Keratinocyte (primary cell): ENCODE measurements at regions not wholly inside any gene's neighbourhood (a gene's known extent, or its start where the extent isn't known, plus 50 kb on each side); places are given as distances from the start of the nearest gene placed in this dataset.

Experiments used
- DNase-seq: peaks from one replicate; pipeline ENCODE4 v3.0.0-alpha.2; 2011; ENCODE audit warnings: low read depth, missing footprints, low spot score
- FAIRE-seq: peaks from 2 replicates; lab custom pipeline; 2011; peaks lifted over from hg19 to GRCh38; lab: Jason Lieb, UNC
- H2AFZ ChIP-seq: 2 replicates; pipeline ENCODE4 v1.6.0; 2012; ENCODE audit warnings: low read length, control low read depth, inconsistent platforms; ENCODE audit not compliant: control insufficient read depth
- H3K27ac ChIP-seq: 2 replicates; pipeline ENCODE4 v1.5.1; 2011; ENCODE audit warnings: low read length; ENCODE audit not compliant: control insufficient read depth, insufficient read depth
- H3K27me3 ChIP-seq: 3 replicates; pipeline ENCODE4 v1.6.0; 2011; ENCODE audit warnings: low read length; ENCODE audit not compliant: control insufficient read depth, insufficient read depth; ENCODE audit errors: extremely low read depth
- H3K36me3 ChIP-seq, 2 experiments: 2 replicates in 1 of 2; 3 replicates in 1 of 2; pipeline ENCODE4 v1.5.1; 2011; ENCODE audit warnings: low read length in 2 of 2, mild to moderate bottlenecking in 1 of 2; ENCODE audit not compliant: control insufficient read depth in 2 of 2, insufficient read depth in 2 of 2; ENCODE audit errors: extremely low read depth in 1 of 2
- H3K4me1 ChIP-seq: 3 replicates; pipeline ENCODE4 v1.5.1; 2011; ENCODE audit warnings: low read length; ENCODE audit not compliant: control insufficient read depth, insufficient read depth; ENCODE audit errors: extremely low read depth
- H3K4me2 ChIP-seq: 3 replicates; pipeline ENCODE4 v1.6.0; 2011; ENCODE audit warnings: low read depth, low read length; ENCODE audit not compliant: control insufficient read depth, insufficient read depth; ENCODE audit errors: extremely low read depth
- H3K4me3 ChIP-seq, 3 experiments: fragments of 200-600 bp in 1 of 3; sonication (generic) in 1 of 3; 2 replicates in 2 of 3; 3 replicates in 1 of 3; pipeline ENCODE4 v1.5.1; 2011 to 2016; ENCODE audit warnings: low read length in 3 of 3, mild to moderate bottlenecking in 3 of 3, control low read depth in 2 of 3, inconsistent platforms in 1 of 3, low read depth in 1 of 3, mixed read lengths in 1 of 3, mixed run types in 1 of 3, moderate library complexity in 1 of 3; ENCODE audit not compliant: control insufficient read depth in 2 of 3, insufficient read depth in 2 of 3; ENCODE audit errors: extremely low read depth in 1 of 3
- H3K79me2 ChIP-seq: 2 replicates; pipeline ENCODE4 v1.6.0; 2012; ENCODE audit warnings: low read length; ENCODE audit not compliant: control insufficient read depth, insufficient read depth
- H3K9ac ChIP-seq: 3 replicates; pipeline ENCODE4 v1.6.0; 2011; ENCODE audit warnings: low read length; ENCODE audit not compliant: control insufficient read depth, insufficient read depth; ENCODE audit errors: extremely low read depth
- H3K9me1 ChIP-seq: 3 replicates; pipeline ENCODE4 v1.6.0; 2011; ENCODE audit warnings: low read length; ENCODE audit not compliant: control insufficient read depth, insufficient read depth; ENCODE audit errors: extremely low read depth
- H3K9me3 ChIP-seq: 2 replicates; pipeline ENCODE4 v1.5.1; 2012; ENCODE audit warnings: low read depth, low read length; ENCODE audit not compliant: control insufficient read depth
- H4K20me1 ChIP-seq: 3 replicates; pipeline ENCODE4 v1.6.0; 2011; ENCODE audit warnings: low read length; ENCODE audit not compliant: control insufficient read depth, insufficient read depth; ENCODE audit errors: extremely low read depth
- CTCF ChIP-seq, 3 experiments: IDR thresholded peaks in 1 of 3; conservative IDR thresholded peaks in 1 of 3; optimal IDR thresholded peaks in 1 of 3; 2 replicates in 2 of 3; 3 replicates in 1 of 3; pipeline versions ENCODE3 to v1.5.1; 2011; ENCODE audit warnings: low read length in 3 of 3, mild to moderate bottlenecking in 3 of 3, moderate library complexity in 2 of 3, control low read depth in 1 of 3, inconsistent platforms in 1 of 3; ENCODE audit not compliant: insufficient read depth in 2 of 3; ENCODE audit errors: extremely low read depth in 1 of 3
- EZH2 ChIP-seq: IDR thresholded peaks from one replicate; pipeline ENCODE4 v1.6.1; 2012; ENCODE audit warnings: inconsistent platforms, mild to moderate bottlenecking, low read length, moderate library complexity
- dilution Hi-C: fragments of 300-500 bp; cut with MboI; formaldehyde crosslinking; loops from one replicate; pipeline ENCODE4 v1.7.0; 2020; ENCODE audit warnings: low sequenced_read_pairs; ENCODE audit not compliant: extremely low pct_ligation_motif_present

- Histone ChIP-seq H4K20me1 (no peaks in the 10 kb centered on the region), H3K9me1 (no peaks in the 10 kb centered on the region), H3K4me3 (no peak overlapping the region), H3K9ac (no peak overlapping the region), H3K79me2 (no peaks in the 10 kb centered on the region), H3K36me3 (no peaks in the 10 kb centered on the region), H3K4me1 (no peaks in the 10 kb centered on the region), H3K4me2 (no peak overlapping the region), H3K9me3 (peaks cover 2% of the 10 kb centered on the region), H3K27me3 (no peaks in the 10 kb centered on the region), H3K27ac (no peak overlapping the region), H2AFZ (no peak overlapping the region)
- FAIRE-seq, result no peak
- TF ChIP-seq EZH2 (no peak), CTCF (optimal IDR thresholded peaks at IDR 0.05 in 1 of 3, IDR thresholded peaks at IDR 0.05 in 1 of 3, conservative IDR thresholded peaks at IDR 0.05 in 1 of 3; ENCODE audit: extremely low read depth in 1 of 3, insufficient read depth in 2 of 3, low read length in 3 of 3) (no peak)
- DNase-seq, result no peak
- dilution Hi-C loops, result no loop called here
Measured at GRCh38 chr16:72317446-72317845, 145.5 kb upstream of the PMFBP1 start.

GRCh38 chr16:72313903-72314302, 141.9 kb upstream of the PMFBP1 start:
- no peaks in the 10 kb centered on the region for H3K9me3 ChIP-seq
- no peak overlapping the region for H3K4me3 ChIP-seq
- no peak overlapping the region for H2AFZ ChIP-seq
- H3K4me2 ChIP-seq, result no peak overlapping the region
- dilution Hi-C loops, result no loop called here
- H3K4me1 ChIP-seq, result no peaks in the 10 kb centered on the region
- no peak for TF ChIP-seq EZH2
- TF ChIP-seq CTCF (optimal IDR thresholded peaks at IDR 0.05 in 1 of 3, IDR thresholded peaks at IDR 0.05 in 1 of 3, conservative IDR thresholded peaks at IDR 0.05 in 1 of 3; ENCODE audit: extremely low read depth in 1 of 3, insufficient read depth in 2 of 3, low read length in 3 of 3), result no peak
- no peaks in the 10 kb centered on the region for H3K79me2 ChIP-seq
- H3K36me3 ChIP-seq, result no peaks in the 10 kb centered on the region
- no peaks in the 10 kb centered on the region for H4K20me1 ChIP-seq
- H3K27ac ChIP-seq, result no peak overlapping the region
- no peak overlapping the region for H3K9ac ChIP-seq
- H3K9me1 ChIP-seq, result no peaks in the 10 kb centered on the region
- no peaks in the 10 kb centered on the region for H3K27me3 ChIP-seq
- FAIRE-seq (no peak), DNase-seq (no peak)
